ENCODE measurements at regions not wholly inside any gene's neighbourhood (a gene's known extent, or its start where the extent isn't known, plus 50 kb on each side); places are given as distances from the start of the nearest gene placed in this dataset.

DNA sequence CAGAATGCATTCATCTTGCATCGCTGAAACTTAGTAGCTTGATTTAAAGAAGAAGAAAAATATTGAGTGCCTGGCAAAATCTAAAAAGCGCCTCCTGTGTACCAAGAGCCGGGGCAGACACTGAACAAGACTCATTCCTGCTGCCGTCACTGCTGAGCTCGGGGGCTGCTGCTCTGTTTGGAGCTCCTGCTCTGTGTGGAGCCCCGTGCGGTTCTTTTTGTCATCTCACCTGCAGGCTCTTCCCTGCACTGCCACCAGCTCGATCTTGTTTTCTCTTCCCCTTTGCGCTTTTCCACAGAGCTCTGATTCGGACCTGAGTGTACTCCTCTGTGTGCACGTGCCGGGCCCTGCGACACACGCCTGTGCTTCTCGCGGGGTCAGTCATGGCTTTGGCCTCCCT is 462.1 kb upstream of the DPP6 start:
- Mint-ChIP-seq H3K27me3 (ENCODE audit: low read depth) (peaks cover 6% of the 10 kb centered on the region; the same call in 1 of the 2 replicates), H3K9me3 (peaks cover 92% of the 10 kb centered on the region), H3K27ac (no peak overlapping the region), H3K4me3 (no peak overlapping the region), H3K36me3 (peaks cover 75% of the 10 kb centered on the region), H3K4me1 (no peaks in the 10 kb centered on the region)
- no peak for ATAC-seq
- ChIA-PET CTCF (no interaction called here), POLR2A (no interaction called here)
- no peak for DNase-seq (ENCODE audit: low spot score)
- TF ChIP-seq, protein P1, sequence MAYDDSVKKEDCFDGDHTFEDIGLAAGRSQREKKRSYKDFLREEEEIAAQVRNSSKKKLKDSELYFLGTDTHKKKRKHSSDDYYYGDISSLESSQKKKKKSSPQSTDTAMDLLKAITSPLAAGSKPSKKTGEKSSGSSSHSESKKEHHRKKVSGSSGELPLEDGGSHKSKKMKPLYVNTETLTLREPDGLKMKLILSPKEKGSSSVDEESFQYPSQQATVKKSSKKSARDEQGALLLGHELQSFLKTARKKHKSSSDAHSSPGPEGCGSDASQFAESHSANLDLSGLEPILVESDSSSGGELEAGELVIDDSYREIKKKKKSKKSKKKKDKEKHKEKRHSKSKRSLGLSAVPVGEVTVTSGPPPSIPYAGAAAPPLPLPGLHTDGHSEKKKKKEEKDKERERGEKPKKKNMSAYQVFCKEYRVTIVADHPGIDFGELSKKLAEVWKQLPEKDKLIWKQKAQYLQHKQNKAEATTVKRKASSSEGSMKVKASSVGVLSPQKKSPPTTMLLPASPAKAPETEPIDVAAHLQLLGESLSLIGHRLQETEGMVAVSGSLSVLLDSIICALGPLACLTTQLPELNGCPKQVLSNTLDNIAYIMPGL (CRISPR knock-in tag; IDR thresholded peaks at IDR 0.05): no peak
- TF ChIP-seq GRHL2 (CRISPR knock-in tag; IDR thresholded peaks at IDR 0.05; ENCODE audit: insufficient replicate concordance, severe bottlenecking): no peak
- TF ChIP-seq TCF7 (CRISPR knock-in tag; IDR thresholded peaks at IDR 0.05; ENCODE audit: low read depth): no peak
- TF ChIP-seq, protein P2, sequence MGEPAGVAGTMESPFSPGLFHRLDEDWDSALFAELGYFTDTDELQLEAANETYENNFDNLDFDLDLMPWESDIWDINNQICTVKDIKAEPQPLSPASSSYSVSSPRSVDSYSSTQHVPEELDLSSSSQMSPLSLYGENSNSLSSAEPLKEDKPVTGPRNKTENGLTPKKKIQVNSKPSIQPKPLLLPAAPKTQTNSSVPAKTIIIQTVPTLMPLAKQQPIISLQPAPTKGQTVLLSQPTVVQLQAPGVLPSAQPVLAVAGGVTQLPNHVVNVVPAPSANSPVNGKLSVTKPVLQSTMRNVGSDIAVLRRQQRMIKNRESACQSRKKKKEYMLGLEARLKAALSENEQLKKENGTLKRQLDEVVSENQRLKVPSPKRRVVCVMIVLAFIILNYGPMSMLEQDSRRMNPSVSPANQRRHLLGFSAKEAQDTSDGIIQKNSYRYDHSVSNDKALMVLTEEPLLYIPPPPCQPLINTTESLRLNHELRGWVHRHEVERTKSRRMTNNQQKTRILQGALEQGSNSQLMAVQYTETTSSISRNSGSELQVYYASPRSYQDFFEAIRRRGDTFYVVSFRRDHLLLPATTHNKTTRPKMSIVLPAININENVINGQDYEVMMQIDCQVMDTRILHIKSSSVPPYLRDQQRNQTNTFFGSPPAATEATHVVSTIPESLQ (CRISPR knock-in tag; IDR thresholded peaks at IDR 0.05): no peak
- TF ChIP-seq, protein P3, sequence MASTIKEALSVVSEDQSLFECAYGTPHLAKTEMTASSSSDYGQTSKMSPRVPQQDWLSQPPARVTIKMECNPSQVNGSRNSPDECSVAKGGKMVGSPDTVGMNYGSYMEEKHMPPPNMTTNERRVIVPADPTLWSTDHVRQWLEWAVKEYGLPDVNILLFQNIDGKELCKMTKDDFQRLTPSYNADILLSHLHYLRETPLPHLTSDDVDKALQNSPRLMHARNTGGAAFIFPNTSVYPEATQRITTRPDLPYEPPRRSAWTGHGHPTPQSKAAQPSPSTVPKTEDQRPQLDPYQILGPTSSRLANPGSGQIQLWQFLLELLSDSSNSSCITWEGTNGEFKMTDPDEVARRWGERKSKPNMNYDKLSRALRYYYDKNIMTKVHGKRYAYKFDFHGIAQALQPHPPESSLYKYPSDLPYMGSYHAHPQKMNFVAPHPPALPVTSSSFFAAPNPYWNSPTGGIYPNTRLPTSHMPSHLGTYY (CRISPR knock-in tag; IDR thresholded peaks at IDR 0.05): no peak
- TF ChIP-seq ZNF121 (CRISPR knock-in tag; IDR thresholded peaks at IDR 0.05): no peak
- TF ChIP-seq NFYB (CRISPR knock-in tag; conservative IDR thresholded peaks at IDR 0.05; ENCODE audit: low read depth): no peak
- TF ChIP-seq GABPB1 (CRISPR knock-in tag; IDR thresholded peaks at IDR 0.05): no peak

DNA sequence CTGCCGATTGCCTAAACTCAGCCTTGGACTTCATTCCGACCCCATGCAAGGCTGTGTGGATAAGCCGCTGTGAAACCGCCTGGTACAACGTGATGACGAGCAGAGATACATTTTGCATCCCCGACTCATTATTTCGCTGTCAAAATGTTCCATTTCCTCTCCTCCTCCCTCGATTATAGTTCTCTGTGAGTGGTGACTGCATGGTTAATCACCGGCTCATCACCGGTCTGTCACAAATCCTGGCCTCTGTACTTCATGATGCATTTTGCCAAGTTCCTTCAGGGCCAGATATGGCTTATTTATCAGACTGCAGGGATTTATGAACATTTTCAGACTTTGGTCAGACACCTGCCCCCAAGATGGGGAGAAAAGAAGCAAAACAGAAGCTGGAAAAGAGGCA is 461.6 kb upstream of the DPP6 start:
- Mint-ChIP-seq H3K4me1 (no peaks in the 10 kb centered on the region), H3K4me3 (no peak overlapping the region), H3K9me3 (peaks cover 95% of the 10 kb centered on the region), H3K27ac (no peak overlapping the region), H3K36me3 (peaks cover 76% of the 10 kb centered on the region), H3K27me3 (ENCODE audit: low read depth) (peaks cover 6% of the 10 kb centered on the region; the same call in 1 of the 2 replicates)
- ChIA-PET POLR2A (no interaction called here), CTCF (no interaction called here)
- DNase-seq (ENCODE audit: low spot score): no peak
- TF ChIP-seq, protein P4, sequence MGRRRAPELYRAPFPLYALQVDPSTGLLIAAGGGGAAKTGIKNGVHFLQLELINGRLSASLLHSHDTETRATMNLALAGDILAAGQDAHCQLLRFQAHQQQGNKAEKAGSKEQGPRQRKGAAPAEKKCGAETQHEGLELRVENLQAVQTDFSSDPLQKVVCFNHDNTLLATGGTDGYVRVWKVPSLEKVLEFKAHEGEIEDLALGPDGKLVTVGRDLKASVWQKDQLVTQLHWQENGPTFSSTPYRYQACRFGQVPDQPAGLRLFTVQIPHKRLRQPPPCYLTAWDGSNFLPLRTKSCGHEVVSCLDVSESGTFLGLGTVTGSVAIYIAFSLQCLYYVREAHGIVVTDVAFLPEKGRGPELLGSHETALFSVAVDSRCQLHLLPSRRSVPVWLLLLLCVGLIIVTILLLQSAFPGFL (CRISPR knock-in tag; IDR thresholded peaks at IDR 0.05; ENCODE audit: borderline replicate concordance): no peak
- no peak for ATAC-seq

DNA sequence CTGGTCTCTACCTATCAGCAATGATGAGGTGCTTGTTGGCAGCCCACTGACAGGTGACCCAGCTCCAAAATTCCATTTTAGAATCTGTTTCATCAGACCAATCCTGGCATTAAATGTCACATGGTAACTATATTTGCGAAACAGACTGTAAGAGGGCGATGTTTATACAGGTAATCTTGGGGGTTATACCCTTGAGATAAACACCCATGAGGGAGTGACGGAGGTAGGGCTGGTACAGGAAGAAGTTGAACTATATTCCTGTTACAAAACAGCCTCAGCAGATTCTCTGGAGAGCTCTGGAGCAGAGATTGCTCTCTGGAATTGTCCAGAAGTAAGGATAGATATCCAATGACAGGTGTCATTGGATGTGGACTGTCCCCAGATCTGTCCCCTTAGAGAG is 444.8 kb upstream of the DPP6 start:
- ATAC-seq (no peak), DNase-seq (ENCODE audit: low spot score) (no peak)
- ChIA-PET CTCF (no interaction called here), POLR2A (no interaction called here)
- Mint-ChIP-seq H3K4me3 (no peak overlapping the region), H3K9me3 (peaks cover 97% of the 10 kb centered on the region), H3K36me3 (peaks cover 74% of the 10 kb centered on the region), H3K4me1 (no peaks in the 10 kb centered on the region), H3K27me3 (ENCODE audit: low read depth) (no peaks in the 10 kb centered on the region; the same call in none of the 2 replicates), H3K27ac (no peak overlapping the region)
- TF ChIP-seq, protein P5, sequence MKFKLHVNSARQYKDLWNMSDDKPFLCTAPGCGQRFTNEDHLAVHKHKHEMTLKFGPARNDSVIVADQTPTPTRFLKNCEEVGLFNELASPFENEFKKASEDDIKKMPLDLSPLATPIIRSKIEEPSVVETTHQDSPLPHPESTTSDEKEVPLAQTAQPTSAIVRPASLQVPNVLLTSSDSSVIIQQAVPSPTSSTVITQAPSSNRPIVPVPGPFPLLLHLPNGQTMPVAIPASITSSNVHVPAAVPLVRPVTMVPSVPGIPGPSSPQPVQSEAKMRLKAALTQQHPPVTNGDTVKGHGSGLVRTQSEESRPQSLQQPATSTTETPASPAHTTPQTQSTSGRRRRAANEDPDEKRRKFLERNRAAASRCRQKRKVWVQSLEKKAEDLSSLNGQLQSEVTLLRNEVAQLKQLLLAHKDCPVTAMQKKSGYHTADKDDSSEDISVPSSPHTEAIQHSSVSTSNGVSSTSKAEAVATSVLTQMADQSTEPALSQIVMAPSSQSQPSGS (CRISPR knock-in tag; IDR thresholded peaks at IDR 0.05; ENCODE audit: borderline replicate concordance, low read depth): no peak
- TF ChIP-seq, protein P6, sequence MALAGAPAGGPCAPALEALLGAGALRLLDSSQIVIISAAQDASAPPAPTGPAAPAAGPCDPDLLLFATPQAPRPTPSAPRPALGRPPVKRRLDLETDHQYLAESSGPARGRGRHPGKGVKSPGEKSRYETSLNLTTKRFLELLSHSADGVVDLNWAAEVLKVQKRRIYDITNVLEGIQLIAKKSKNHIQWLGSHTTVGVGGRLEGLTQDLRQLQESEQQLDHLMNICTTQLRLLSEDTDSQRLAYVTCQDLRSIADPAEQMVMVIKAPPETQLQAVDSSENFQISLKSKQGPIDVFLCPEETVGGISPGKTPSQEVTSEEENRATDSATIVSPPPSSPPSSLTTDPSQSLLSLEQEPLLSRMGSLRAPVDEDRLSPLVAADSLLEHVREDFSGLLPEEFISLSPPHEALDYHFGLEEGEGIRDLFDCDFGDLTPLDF (CRISPR knock-in tag; IDR thresholded peaks at IDR 0.05): no peak
- no peak for TF ChIP-seq GABPB1 (CRISPR knock-in tag; IDR thresholded peaks at IDR 0.05)
- TF ChIP-seq, protein P7, sequence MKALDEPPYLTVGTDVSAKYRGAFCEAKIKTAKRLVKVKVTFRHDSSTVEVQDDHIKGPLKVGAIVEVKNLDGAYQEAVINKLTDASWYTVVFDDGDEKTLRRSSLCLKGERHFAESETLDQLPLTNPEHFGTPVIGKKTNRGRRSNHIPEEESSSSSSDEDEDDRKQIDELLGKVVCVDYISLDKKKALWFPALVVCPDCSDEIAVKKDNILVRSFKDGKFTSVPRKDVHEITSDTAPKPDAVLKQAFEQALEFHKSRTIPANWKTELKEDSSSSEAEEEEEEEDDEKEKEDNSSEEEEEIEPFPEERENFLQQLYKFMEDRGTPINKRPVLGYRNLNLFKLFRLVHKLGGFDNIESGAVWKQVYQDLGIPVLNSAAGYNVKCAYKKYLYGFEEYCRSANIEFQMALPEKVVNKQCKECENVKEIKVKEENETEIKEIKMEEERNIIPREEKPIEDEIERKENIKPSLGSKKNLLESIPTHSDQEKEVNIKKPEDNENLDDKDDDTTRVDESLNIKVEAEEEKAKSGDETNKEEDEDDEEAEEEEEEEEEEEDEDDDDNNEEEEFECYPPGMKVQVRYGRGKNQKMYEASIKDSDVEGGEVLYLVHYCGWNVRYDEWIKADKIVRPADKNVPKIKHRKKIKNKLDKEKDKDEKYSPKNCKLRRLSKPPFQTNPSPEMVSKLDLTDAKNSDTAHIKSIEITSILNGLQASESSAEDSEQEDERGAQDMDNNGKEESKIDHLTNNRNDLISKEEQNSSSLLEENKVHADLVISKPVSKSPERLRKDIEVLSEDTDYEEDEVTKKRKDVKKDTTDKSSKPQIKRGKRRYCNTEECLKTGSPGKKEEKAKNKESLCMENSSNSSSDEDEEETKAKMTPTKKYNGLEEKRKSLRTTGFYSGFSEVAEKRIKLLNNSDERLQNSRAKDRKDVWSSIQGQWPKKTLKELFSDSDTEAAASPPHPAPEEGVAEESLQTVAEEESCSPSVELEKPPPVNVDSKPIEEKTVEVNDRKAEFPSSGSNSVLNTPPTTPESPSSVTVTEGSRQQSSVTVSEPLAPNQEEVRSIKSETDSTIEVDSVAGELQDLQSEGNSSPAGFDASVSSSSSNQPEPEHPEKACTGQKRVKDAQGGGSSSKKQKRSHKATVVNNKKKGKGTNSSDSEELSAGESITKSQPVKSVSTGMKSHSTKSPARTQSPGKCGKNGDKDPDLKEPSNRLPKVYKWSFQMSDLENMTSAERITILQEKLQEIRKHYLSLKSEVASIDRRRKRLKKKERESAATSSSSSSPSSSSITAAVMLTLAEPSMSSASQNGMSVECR (CRISPR knock-in tag; IDR thresholded peaks at IDR 0.05; ENCODE audit: borderline replicate concordance): no peak
- TF ChIP-seq TCF7 (CRISPR knock-in tag; IDR thresholded peaks at IDR 0.05; ENCODE audit: low read depth): no peak
- TF ChIP-seq, protein P8, sequence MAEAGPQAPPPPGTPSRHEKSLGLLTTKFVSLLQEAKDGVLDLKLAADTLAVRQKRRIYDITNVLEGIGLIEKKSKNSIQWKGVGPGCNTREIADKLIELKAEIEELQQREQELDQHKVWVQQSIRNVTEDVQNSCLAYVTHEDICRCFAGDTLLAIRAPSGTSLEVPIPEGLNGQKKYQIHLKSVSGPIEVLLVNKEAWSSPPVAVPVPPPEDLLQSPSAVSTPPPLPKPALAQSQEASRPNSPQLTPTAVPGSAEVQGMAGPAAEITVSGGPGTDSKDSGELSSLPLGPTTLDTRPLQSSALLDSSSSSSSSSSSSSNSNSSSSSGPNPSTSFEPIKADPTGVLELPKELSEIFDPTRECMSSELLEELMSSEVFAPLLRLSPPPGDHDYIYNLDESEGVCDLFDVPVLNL (CRISPR knock-in tag; IDR thresholded peaks at IDR 0.05; ENCODE audit: borderline replicate concordance, low read depth): no peak
- no peak for TF ChIP-seq ZNF396 (CRISPR knock-in tag; IDR thresholded peaks at IDR 0.05; ENCODE audit: borderline replicate concordance)
- TF ChIP-seq IRF2 (CRISPR knock-in tag; IDR thresholded peaks at IDR 0.05; ENCODE audit: borderline replicate concordance, low read depth): no peak

Data from WTC11 (cell line).